ENCODE measurements at regions not wholly inside any gene's neighbourhood (a gene's known extent, or its start where the extent isn't known, plus 50 kb on each side); places are given as distances from the start of the nearest gene placed in this dataset.

GRCh38 chr12:116455540-116456329 lies 103.4 kb upstream of the MAP1LC3B2 start:
- no peak for DNase-seq (ENCODE audit: low read depth in 2 of 3, low spot score in 1 of 3)

- DNase-seq (ENCODE audit: low read depth in 2 of 3, low spot score in 1 of 3), result no peak
Measured at GRCh38 chr12:116456330-116457082, 102.7 kb upstream of the MAP1LC3B2 start.

- no peak for DNase-seq (ENCODE audit: low read depth in 2 of 3, low spot score in 1 of 3)
Measured at GRCh38 chr12:116458492-116458891, 100.7 kb upstream of the MAP1LC3B2 start.

- no peak for DNase-seq (ENCODE audit: low read depth in 2 of 3, low spot score in 1 of 3)
Measured at GRCh38 chr12:116459011-116459875, 99.9 kb upstream of the MAP1LC3B2 start.

GRCh38 chr12:116459916-116460663 lies 99.1 kb upstream of the MAP1LC3B2 start:
- DNase-seq (ENCODE audit: low read depth in 2 of 3, low spot score in 1 of 3), result no peak

- no peak for DNase-seq (ENCODE audit: low read depth in 2 of 3, low spot score in 1 of 3)
Measured at GRCh38 chr12:116461060-116461459, 98.1 kb upstream of the MAP1LC3B2 start.

GRCh38 chr12:116463366-116463765 lies 95.8 kb upstream of the MAP1LC3B2 start:
- DNase-seq (ENCODE audit: low read depth in 2 of 3, low spot score in 1 of 3), result no peak

- no peak for DNase-seq (ENCODE audit: low read depth in 2 of 3, low spot score in 1 of 3)
Measured at GRCh38 chr12:116465407-116465806, 93.8 kb upstream of the MAP1LC3B2 start.

- no peak for DNase-seq (ENCODE audit: low read depth in 2 of 3, low spot score in 1 of 3)
Measured at GRCh38 chr12:116465856-116466255, 93.3 kb upstream of the MAP1LC3B2 start.

GRCh38 chr12:116466536-116466935 lies 92.6 kb upstream of the MAP1LC3B2 start:
- DNase-seq (ENCODE audit: low read depth in 2 of 3, low spot score in 1 of 3), result no peak

- DNase-seq (ENCODE audit: low read depth in 2 of 3, low spot score in 1 of 3), result no peak
Measured at GRCh38 chr12:116469344-116469743, 89.8 kb upstream of the MAP1LC3B2 start.

GRCh38 chr12:116471544-116471943 lies 87.6 kb upstream of the MAP1LC3B2 start:
- no peak for DNase-seq (ENCODE audit: low read depth in 2 of 3, low spot score in 1 of 3)

- DNase-seq (ENCODE audit: low read depth in 2 of 3, low spot score in 1 of 3), result no peak
Measured at GRCh38 chr12:116472193-116472592, 87.0 kb upstream of the MAP1LC3B2 start.

- DNase-seq (ENCODE audit: low read depth in 2 of 3, low spot score in 1 of 3), result no peak
Measured at GRCh38 chr12:116473416-116473815, 85.8 kb upstream of the MAP1LC3B2 start.

- DNase-seq (ENCODE audit: low read depth in 2 of 3, low spot score in 1 of 3), result no peak
Measured at GRCh38 chr12:116474331-116474730, 84.8 kb upstream of the MAP1LC3B2 start.

- no peak for DNase-seq (ENCODE audit: low read depth in 2 of 3, low spot score in 1 of 3)
Measured at GRCh38 chr12:116474899-116475298, 84.3 kb upstream of the MAP1LC3B2 start.

- DNase-seq (ENCODE audit: low read depth in 2 of 3, low spot score in 1 of 3), result no peak
Measured at GRCh38 chr12:116476227-116476822, 82.9 kb upstream of the MAP1LC3B2 start.

GRCh38 chr12:116478243-116478773 lies 80.9 kb upstream of the MAP1LC3B2 start:
- DNase-seq (ENCODE audit: low read depth in 2 of 3, low spot score in 1 of 3), result no peak

- no peak for DNase-seq (ENCODE audit: low read depth in 2 of 3, low spot score in 1 of 3)
Measured at GRCh38 chr12:116480210-116480810, 78.9 kb upstream of the MAP1LC3B2 start.

- DNase-seq (ENCODE audit: low read depth in 2 of 3, low spot score in 1 of 3), result no peak
Measured at GRCh38 chr12:116481726-116482125, 77.5 kb upstream of the MAP1LC3B2 start.

Data from stimulated activated CD4-positive, alpha-beta T cell treated with anti-CD3 and anti-CD28 coated beads, Interleukin-12 subunit alpha, Interleukin-12 subunit beta, amount 100 ng/mL, for 48 hours (primary cell).